Adrenal gland (tissue), 5 donors: ENCODE measurements at regions not wholly inside any gene's neighbourhood (a gene's known extent, or its start where the extent isn't known, plus 50 kb on each side); places are given as distances from the start of the nearest gene placed in this dataset.

ENCODE experiments used
- CTCF ChIP-seq, 6 experiments: fragments of 450-650 bp in 4 of 6; fragments of 200-600 bp in 2 of 6; sonication (generic) in 1 of 6; IDR thresholded peaks; 1 replicate in 5 of 6; 2 replicates in 1 of 6; pipeline versions ENCODE4 v1.5.1 to v1.8.0; 2016 to 2021; ENCODE audit warnings: antibody characterized with exemption in 6 of 6, mild to moderate bottlenecking in 2 of 6, moderate library complexity in 1 of 6
- POLR2A ChIP-seq, 2 donors: fragments of 450-650 bp; IDR thresholded peaks; one replicate each; pipeline ENCODE4 v1.6.1; 2017; ENCODE audit warnings: antibody characterized with exemption in 2 of 2, mild to moderate bottlenecking in 2 of 2, moderate library complexity in 1 of 2
- donor health status: DM: no; HTN: no; CAD: no.

- TF ChIP-seq CTCF (IDR thresholded peaks at IDR 0.05) (no peak), POLR2A (IDR thresholded peaks at IDR 0.05) (no peak)
Observed at GRCh38 chr16:7236824-7237410, 95.7 kb upstream of the RBFOX1 start.
